ENCODE measurements at regions not wholly inside any gene's neighbourhood (a gene's known extent, or its start where the extent isn't known, plus 50 kb on each side); places are given as distances from the start of the nearest gene placed in this dataset.
"Not testable (repeated sequence)": the region's sequence is repeated elsewhere in the genome, so short reads cannot be mapped to it uniquely, and the experiment has no call there.

DNA sequence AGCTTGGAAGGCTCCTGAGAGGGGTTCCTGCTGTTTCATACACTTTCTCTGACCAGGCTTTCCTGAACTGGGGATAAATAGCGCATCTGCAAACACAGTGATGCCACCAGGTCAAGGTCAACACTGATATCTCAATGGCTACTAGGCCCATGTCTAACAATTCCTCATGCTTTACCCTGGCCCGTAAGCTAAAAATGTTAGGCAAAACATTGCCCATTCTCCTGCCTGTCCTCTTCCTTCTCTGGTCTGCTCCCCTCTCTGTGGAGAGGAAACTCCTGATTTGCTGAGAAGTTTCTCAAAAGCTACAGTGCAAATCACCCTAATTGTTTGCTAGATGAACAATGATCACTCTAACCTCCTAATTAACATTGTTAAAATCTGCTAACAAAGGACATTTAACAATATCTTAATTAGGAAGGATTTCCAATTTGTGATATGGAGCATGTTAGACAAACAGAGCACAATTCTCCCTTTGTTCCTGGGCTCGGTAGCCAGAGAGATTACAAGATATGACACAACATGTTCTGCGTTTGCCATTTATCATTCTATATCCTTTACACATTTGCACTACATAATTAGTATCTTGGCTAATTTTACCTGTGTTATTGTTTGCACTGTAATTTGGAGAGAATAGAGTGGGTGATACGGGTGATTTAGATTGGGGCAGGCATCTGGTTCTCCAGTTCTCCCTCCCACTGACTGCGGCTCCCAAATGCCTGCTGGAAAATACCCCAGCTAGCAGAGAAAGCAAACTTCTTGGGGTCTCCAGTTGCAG, 266.8 kb downstream of the CD83 start:
- whole genome bisulfite sequencing, 2 donors: 79 to 80% methylated on average over 6 of the region's 6 CpGs
- Histone ChIP-seq H3K36me3 (ENCODE audit: control insufficient read depth in 4 of 4, insufficient read depth in 4 of 4, low read length in 4 of 4) (no peaks in the 10 kb centered on the region), H3K9me3 (ENCODE audit: control insufficient read depth in 4 of 4, insufficient read depth in 3 of 4, low read length in 3 of 4) (no peaks in the 10 kb centered on the region), H3K9ac (ENCODE audit: insufficient read depth in 1 of 2, low read length in 2 of 2) (no peak overlapping the region), H3K4me3 (no peak overlapping the region), H3K27me3 (ENCODE audit: control insufficient read depth in 3 of 3, insufficient read depth in 3 of 3, low read length in 2 of 3) (no peaks in the 10 kb centered on the region), H3K4me1 (ENCODE audit: control insufficient read depth in 5 of 5, insufficient read depth in 5 of 5, low read length in 5 of 5) (peaks cover 0 to 2% (median 0%) of the 10 kb centered on the region in 5 donors), H3K27ac (ENCODE audit: low read depth in 1 of 2, low read length in 1 of 2) (no peak overlapping the region)
- no peak for ATAC-seq (ENCODE audit: insufficient read depth, low FRiP score)
- TF ChIP-seq, protein P1, sequence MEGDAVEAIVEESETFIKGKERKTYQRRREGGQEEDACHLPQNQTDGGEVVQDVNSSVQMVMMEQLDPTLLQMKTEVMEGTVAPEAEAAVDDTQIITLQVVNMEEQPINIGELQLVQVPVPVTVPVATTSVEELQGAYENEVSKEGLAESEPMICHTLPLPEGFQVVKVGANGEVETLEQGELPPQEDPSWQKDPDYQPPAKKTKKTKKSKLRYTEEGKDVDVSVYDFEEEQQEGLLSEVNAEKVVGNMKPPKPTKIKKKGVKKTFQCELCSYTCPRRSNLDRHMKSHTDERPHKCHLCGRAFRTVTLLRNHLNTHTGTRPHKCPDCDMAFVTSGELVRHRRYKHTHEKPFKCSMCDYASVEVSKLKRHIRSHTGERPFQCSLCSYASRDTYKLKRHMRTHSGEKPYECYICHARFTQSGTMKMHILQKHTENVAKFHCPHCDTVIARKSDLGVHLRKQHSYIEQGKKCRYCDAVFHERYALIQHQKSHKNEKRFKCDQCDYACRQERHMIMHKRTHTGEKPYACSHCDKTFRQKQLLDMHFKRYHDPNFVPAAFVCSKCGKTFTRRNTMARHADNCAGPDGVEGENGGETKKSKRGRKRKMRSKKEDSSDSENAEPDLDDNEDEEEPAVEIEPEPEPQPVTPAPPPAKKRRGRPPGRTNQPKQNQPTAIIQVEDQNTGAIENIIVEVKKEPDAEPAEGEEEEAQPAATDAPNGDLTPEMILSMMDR (IDR thresholded peaks at IDR 0.05; ENCODE audit: control extremely low read depth, extremely low read depth): no peak
- no peak for DNase-seq

DNA sequence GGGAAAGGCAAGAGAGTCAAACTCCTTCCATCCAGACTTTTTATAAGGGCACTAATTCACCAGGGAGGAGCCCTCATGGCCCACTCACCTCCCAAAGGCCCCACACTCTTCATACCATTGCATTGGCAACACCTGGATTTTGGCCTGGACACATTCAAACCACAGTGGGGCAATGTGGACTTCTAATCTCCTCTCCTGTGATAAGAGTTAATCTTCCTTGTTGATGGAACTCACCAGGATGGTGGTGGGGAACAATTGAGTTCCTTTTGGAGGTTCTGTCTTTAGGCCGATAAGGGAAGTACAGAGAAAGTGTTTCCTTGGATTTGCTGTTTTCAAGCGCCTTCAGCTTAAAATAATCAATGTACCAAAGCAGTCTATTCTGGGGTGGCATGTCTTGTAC, 268.7 kb downstream of the CD83 start:
- no peak overlapping the region for H3K27ac ChIP-seq (ENCODE audit: low read depth in 1 of 2, low read length in 1 of 2)
- no peak for DNase-seq
- H3K4me1 ChIP-seq (ENCODE audit: control insufficient read depth in 5 of 5, insufficient read depth in 5 of 5, low read length in 5 of 5): peaks cover 0 to 2% (median 0%) of the 10 kb centered on the region in 5 donors
- 68 to 86% methylated on average over 2 of the region's 2 CpGs for WGBS, 2 donors
- H3K9me3 ChIP-seq (ENCODE audit: control insufficient read depth in 4 of 4, insufficient read depth in 3 of 4, low read length in 3 of 4): no peaks in the 10 kb centered on the region
- H3K9ac ChIP-seq (ENCODE audit: insufficient read depth in 1 of 2, low read length in 2 of 2): no peak overlapping the region
- no peaks in the 10 kb centered on the region for H3K27me3 ChIP-seq (ENCODE audit: control insufficient read depth in 3 of 3, insufficient read depth in 3 of 3, low read length in 2 of 3)
- no peaks in the 10 kb centered on the region for H3K36me3 ChIP-seq (ENCODE audit: control insufficient read depth in 4 of 4, insufficient read depth in 4 of 4, low read length in 4 of 4)
- no peak for ATAC-seq (ENCODE audit: insufficient read depth, low FRiP score)
- TF ChIP-seq, protein P1 (IDR thresholded peaks at IDR 0.05; ENCODE audit: control extremely low read depth, extremely low read depth): no peak
- H3K4me3 ChIP-seq: no peak overlapping the region

DNA sequence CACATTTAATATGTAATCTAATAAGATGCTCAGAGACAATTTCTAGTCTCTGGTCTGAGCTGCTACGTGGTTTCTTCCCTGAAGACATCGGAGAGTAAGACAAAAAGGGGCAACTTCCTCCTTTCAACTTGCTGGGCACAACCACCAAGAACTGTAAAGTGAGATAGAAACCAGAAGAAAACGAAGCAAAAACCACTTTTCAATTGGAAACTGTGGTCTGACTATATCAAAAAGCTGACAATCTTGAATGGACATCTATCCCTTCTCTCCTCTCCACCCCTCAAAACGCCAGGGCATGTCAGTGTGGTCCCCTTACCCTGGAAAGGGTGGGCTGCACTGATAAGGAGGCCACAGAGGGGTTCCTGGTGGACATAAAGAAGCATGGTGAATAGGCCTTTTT, 269.1 kb downstream of the CD83 start:
- DNase-seq: no peak
- no peak for ATAC-seq (ENCODE audit: insufficient read depth, low FRiP score)
- no peaks in the 10 kb centered on the region for H3K27me3 ChIP-seq (ENCODE audit: control insufficient read depth in 3 of 3, insufficient read depth in 3 of 3, low read length in 2 of 3)
- no peaks in the 10 kb centered on the region for H3K9me3 ChIP-seq (ENCODE audit: control insufficient read depth in 4 of 4, insufficient read depth in 3 of 4, low read length in 3 of 4)
- TF ChIP-seq, protein P1 (IDR thresholded peaks at IDR 0.05; ENCODE audit: control extremely low read depth, extremely low read depth): no peak
- H3K4me3 ChIP-seq: no peak overlapping the region
- H3K4me1 ChIP-seq (ENCODE audit: control insufficient read depth in 5 of 5, insufficient read depth in 5 of 5, low read length in 5 of 5): peaks cover 0 to 2% (median 0%) of the 10 kb centered on the region in 5 donors
- no peak overlapping the region for H3K27ac ChIP-seq (ENCODE audit: low read depth in 1 of 2, low read length in 1 of 2)
- H3K9ac ChIP-seq (ENCODE audit: insufficient read depth in 1 of 2, low read length in 2 of 2): no peak overlapping the region
- 38 to 62% methylated on average over 4 of the region's 4 CpGs for WGBS, 2 donors
- H3K36me3 ChIP-seq (ENCODE audit: control insufficient read depth in 4 of 4, insufficient read depth in 4 of 4, low read length in 4 of 4): no peaks in the 10 kb centered on the region

DNA sequence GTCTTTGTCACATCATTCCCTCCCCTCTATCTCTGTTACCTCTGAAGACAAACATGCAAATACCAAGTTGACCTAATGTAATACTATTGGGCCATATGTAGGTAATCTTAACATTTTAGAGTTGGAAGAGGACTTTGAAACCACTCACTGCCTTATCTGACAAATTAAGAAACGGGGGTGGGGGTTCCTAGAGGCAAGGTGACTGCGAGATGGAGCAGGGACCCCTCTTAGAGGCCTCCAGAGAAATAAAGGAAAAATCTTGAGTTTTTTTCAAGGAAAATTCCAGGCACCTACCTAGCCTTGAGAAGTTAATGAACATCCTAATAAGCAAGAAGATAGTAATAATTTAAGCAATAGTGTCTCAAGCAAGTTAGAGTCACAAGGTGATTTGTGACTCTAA, 270.8 kb downstream of the CD83 start:
- WGBS, 2 donors: 86 to 91% methylated on average over 2 of the region's 2 CpGs

DNA sequence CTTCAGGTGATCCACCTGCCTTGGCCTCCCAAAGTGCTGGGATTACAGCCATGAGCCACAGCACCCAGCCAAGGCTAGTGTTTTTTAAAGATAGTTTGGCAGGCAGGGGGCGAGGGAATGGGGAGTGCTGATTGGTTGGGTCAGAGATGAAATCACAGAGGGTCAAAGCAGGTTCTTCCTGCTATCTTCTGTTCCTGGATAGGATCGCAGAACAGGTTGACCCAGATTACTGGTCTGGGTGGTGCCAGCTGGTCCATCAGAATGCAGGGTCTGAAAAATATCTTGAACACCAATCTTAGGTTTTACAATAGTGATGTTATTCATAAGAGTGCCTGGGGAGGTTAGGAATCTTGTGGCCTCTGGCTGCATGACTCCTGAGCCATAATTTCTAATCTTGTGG, 272.2 kb downstream of the CD83 start:
- not testable (repeated sequence) for ATAC-seq (ENCODE audit: insufficient read depth, low FRiP score)

More for the DNA sequence above, 270.8 kb downstream of the CD83 start:
- DNase-seq: no peak
- H3K4me3 ChIP-seq: no peak overlapping the region
- H3K27me3 ChIP-seq (ENCODE audit: control insufficient read depth in 3 of 3, insufficient read depth in 3 of 3, low read length in 2 of 3): no peaks in the 10 kb centered on the region
- H3K27ac ChIP-seq (ENCODE audit: low read depth in 1 of 2, low read length in 1 of 2): no peak overlapping the region
- H3K9ac ChIP-seq (ENCODE audit: insufficient read depth in 1 of 2, low read length in 2 of 2): no peak overlapping the region
- H3K9me3 ChIP-seq (ENCODE audit: control insufficient read depth in 4 of 4, insufficient read depth in 3 of 4, low read length in 3 of 4): no peaks in the 10 kb centered on the region
- H3K4me1 ChIP-seq (ENCODE audit: control insufficient read depth in 5 of 5, insufficient read depth in 5 of 5, low read length in 5 of 5): no peaks in the 10 kb centered on the region
- no peaks in the 10 kb centered on the region for H3K36me3 ChIP-seq (ENCODE audit: control insufficient read depth in 4 of 4, insufficient read depth in 4 of 4, low read length in 4 of 4)
- ATAC-seq (ENCODE audit: insufficient read depth, low FRiP score): no peak
- TF ChIP-seq, protein P1 (IDR thresholded peaks at IDR 0.05; ENCODE audit: control extremely low read depth, extremely low read depth): no peak

More for the DNA sequence above, 272.2 kb downstream of the CD83 start:
- H3K27me3 ChIP-seq (ENCODE audit: control insufficient read depth in 3 of 3, insufficient read depth in 3 of 3, low read length in 2 of 3); H3K36me3 ChIP-seq (ENCODE audit: control insufficient read depth in 4 of 4, insufficient read depth in 4 of 4, low read length in 4 of 4); H3K9me3 ChIP-seq (ENCODE audit: control insufficient read depth in 4 of 4, insufficient read depth in 3 of 4, low read length in 3 of 4); DNase-seq; H3K9ac ChIP-seq (ENCODE audit: insufficient read depth in 1 of 2, low read length in 2 of 2); H3K27ac ChIP-seq (ENCODE audit: low read depth in 1 of 2, low read length in 1 of 2); H3K4me1 ChIP-seq (ENCODE audit: control insufficient read depth in 5 of 5, insufficient read depth in 5 of 5, low read length in 5 of 5); H3K4me3 ChIP-seq: not testable (repeated sequence)
- 93 to 97% methylated on average over 2 of the region's 2 CpGs for WGBS, 2 donors
